NCI-H2081 (cell line): ENCODE measurements at regions not wholly inside any gene's neighbourhood (a gene's known extent, or its start where the extent isn't known, plus 50 kb on each side); places are given as distances from the start of the nearest gene placed in this dataset.

Experiments
- DNase-seq, 2 experiments: peaks; one replicate each; lab custom pipeline; 2025; lab: John Stamatoyannopoulos, UW

DNA sequence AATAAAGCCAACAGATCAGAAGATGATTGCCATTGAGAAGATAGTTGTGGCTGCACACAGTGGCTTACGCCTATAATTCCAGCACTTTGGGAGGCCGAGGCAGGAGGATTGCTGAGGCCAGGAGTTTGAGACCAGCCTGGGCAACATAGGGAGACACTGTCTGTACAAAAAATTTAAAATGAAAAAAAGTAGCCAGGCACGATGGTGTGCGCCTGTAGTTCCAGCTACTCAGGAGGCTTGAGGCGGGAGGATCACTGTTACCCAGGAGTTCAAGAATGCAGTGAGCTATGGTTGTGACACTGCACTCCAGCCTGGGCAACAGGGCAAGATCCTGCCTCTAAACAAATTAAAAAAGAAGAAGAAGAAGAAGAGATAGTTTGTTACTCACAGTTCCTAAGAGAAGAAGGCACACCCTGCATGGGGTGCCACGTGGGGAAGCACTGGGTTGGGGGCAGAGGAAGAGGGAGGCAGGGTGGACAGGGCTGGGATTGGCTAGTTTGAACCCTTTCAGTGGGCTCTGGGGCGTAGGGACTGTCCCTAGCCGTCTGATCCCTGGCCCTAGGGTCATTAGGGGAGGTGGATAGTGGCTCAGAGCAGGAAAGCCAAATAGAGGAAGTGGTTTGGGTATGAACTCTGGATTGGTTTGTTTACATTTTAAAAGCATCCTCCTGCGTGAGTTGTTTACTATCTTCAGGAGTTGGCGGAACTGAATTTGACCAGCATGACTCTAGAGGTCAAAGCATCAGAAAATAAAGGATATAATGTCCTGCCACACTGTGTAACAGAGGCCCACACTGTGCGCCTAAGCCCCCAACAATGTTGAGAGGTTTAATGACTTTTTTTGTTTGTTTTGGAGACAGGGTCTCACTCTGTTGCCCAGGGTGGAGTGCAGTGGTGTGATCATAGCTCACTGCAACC, 60.5 kb upstream of the MEDAG start:
- DNase-seq = no peak

DNA sequence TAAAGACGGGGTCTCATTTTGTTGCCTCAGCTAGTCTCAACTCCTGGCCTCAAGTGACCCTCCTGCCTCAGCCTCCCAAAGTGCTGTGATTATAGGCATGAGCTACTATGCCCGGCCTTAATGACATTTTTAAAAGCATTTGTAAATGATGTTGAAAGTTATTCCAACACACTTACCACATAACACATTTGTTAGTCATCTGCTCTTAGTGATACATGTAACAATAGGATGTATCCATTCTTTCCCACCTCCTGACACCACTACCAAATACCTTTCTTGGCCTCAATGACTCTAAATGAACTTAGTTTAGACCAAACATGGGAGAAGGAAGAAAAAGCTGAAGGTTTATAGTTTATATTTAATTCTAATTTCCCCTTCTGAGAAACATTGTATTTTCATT, 59.8 kb upstream of the MEDAG start:
- no peak for DNase-seq

DNA sequence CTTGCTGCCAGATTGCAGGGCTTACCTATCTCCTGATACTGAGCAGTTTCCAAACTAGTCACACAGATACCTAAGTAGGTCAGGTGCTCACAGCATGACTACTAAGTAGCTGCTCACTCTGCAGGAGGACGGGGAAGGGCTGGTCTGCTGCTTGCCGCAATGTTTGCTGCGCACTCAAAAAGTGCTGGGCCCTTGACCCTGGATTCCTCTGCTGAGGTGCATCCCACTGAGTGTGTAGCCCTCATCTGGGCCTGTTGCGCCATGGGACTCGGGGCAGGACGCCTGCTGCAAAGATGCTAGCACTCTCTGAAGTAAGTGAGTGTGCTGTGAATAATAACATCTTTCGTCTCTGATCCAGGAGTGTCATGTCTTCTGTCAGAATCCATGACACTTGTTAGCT, 59.2 kb upstream of the MEDAG start:
- DNase-seq = no peak

DNA sequence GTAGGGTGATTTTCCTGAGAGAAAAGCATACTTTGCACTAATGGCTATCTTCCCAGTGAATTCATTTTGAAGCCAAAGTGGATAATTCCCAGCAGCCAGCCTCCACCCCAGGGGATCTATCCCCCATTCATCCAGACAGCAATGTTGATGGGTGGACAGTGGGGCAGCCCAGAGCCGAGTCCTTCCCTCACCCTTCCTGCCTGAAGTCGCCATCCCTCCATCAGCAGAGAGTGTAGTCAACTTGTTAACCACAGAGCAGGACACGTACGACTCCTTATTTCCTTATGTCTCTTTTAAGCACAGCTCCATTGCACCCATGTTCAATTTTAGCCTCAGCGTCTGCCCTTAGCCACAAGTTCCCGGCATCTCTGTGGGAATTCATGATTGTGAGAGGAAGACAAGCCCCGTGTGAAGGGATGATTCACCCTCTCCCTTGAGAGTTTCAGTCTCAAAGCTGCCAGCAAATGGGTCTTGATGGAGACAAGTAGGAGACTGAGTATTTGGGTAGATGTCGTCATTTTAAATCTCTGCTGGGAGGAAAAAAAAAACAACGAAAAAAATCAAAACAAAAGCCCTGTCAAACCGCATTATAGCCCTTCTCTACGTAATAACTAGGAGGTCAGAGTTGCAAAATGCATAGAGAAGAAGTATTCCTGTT, 58.3 kb upstream of the MEDAG start:
- no peak for DNase-seq

DNA sequence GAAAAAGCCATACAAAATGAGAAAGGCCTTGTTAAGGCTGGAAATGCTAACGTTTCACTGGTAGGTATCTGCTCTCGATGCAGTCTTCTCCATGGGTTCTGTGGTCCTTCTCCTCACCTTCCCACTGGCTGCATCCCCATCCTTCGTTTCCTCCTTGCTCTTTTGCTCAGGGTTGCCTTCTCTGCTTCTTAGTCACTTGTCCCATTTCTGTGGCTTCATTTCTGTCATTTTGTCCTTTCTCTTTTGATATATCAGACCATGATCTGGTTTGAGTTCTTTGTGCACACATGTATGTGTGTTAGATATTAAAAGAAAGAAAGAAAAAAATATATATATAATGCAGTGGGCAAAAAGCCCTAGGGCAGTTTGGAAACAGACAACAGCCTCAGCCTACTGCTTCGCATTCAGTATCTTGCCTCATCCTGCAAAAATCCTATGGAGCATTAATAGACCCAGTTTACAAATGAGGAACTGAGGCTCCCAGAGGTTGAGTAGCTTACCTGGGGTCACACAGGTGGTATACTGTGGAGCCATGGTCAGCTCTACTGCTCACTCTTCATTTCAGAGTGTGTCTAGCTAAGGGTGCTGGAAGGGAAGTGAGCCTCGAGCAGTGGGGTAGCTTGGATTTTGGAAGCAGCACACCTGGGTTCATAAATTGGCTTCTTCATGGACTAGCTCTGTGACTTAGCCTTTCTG, 57.6 kb upstream of the MEDAG start:
- DNase-seq = no peak

DNA sequence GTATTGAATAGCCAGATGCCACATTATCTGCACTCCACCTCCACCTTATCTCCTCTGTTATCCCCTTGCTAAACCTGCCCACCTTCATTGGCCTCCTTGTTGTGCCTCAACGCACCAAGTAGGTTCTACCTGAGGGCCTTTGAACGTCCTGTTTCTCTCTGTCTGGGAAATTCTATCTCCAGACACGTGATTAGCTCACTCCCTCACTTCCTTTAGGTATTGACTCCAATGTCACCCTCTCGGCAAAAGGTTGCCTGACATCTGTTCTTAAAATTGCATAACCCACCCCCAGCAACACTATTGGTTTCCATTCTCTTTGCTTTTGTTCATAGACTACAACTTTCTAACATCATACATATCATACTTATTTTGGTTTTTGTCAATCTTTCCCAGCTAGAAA, 56.5 kb upstream of the MEDAG start:
- no peak for DNase-seq

DNA sequence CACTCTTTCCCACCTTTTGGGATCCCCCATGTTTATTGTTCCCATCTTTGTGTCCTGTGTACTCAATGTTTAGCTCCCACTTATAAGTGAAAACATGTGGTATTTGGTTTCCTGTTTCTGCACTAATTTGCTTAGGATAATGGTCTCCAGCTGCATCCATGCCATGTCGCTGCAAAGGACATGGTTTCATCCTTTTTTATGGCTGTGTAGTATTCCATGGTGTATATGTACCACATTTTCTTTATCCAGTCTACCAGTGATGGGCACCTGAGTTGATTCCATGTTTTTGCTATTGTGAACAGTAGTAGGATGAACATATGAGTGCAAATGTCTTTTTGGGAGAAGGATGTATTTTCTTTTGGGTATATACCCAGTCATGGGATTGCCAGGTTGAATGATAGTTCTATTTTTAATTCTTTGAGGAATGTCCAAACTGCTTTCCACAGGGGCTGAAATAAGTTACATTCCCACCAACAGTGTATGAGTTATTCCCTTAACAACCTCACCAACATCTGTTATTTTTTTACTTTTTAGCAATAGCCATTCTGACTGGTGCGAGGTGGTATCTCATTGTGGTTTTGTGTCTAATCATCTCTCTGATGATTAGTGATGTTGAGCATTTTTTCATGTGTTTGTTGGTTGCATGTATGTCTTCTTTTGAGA, 55.7 kb upstream of the MEDAG start:
- DNase-seq = no peak

DNA sequence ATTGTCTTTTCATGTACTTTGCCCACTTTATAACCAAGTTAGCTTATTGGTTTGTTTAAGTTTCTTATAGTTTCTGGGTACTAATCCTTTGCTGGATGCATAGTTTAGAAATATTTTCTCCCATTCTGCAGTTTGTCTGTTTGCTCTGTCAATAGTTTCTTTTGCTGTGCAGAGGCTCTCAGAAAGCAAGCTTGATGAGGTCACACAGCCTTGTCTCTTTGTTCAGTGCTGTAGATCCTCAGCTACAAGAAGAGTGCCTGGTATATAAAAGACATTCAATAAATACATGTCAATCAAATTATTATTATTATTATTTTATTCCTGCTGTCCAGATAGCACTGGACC, 55.2 kb upstream of the MEDAG start:
- no peak for DNase-seq

DNA sequence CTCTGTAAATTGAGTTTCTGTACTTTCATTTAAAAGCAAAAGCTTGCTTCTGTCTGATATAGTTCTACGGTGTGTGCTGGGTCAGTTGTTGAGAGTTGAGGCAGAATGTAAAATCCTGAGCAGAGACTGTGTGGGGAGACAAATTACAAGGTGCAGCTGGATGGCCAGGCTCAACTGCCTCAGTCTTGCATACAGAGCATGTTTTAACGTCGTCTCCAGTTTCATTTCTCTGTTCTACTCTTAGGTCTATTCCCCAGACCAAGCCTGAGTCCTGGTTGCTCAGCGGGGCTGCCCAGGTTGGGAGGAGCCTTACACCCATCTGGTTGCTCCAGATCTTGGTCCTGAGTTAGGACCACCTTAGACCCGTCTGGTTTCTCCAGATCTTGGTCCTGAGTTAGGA, 54.4 kb upstream of the MEDAG start:
- no peak for DNase-seq

DNA sequence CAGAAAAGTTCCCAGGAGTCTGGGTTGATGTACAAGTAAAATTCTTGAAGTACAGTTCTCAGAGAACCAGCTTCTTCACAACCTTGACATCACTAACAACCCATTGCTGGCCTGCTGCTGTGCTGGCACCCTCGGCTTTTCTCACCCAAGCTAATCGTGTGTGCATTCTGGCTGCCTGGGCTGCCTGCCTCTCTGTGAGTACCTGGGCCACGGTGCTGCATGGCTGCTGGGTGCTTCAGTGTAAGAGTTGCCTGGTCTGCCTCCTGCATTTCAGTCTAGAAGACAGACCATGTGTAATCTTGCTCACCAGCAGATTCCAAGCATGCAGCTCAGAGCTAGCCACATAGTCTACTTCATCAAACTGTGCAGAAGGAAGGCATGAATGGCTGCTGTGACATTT, 50.5 kb upstream of the MEDAG start:
- DNase-seq = no peak

DNA sequence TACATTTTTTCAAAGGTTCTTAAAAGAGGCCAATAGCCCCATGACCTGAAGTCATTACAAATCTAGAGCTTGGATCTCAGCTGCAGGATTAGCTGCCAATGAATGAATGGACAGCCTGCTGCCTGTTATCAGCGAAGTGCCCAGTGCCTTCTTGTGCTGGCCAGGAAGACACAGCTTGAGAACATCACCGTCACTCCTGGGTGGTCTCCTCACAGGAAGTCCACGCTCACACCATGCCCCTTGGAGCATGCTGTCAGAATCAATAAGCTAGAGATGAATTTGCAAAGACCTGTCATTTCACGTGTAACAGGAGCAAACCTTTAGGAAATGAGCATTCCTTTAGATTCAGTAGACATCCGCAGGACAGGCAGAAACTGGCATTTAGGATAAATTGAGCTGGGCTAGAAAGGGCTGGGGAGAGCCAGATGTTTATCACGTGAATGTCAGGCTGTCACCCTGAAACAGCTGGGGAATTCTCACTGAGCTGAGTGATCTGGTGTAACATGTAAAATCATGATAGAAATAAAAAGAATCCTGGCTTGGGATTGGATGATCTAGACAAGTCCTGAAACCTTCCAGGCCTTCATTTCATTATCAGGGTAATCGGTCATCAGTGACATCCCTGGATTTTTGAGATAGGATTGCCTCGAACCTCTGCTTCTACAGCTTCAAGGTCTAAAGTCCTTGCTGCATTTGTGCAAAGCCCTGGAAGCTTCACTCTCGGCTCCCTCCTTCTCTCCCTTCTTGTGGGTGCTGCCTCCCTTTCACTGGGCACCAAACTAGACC, 49.9 kb upstream of the MEDAG start:
- DNase-seq = no peak
